Liver (tissue), 8 donors: ENCODE measurements at regions not wholly inside any gene's neighbourhood (a gene's known extent, or its start where the extent isn't known, plus 50 kb on each side); places are given as distances from the start of the nearest gene placed in this dataset.

Source experiments
- DNase-seq: peaks from one replicate; pipeline ENCODE4 v3.0.0-alpha.2; 2017; ENCODE audit warnings: low spot score
- H3K27ac ChIP-seq, 2 donors: one replicate each; pipeline ENCODE4 v1.7.0; 2013; ENCODE audit warnings: inconsistent platforms in 2 of 2, low read length in 2 of 2, control low read depth in 1 of 2, low read depth in 1 of 2, mild to moderate bottlenecking in 1 of 2
- H3K27me3 ChIP-seq, 4 donors: one replicate each; pipeline versions ENCODE4 v1.6.1 to v1.7.0; 2013; ENCODE audit warnings: low read length in 3 of 4, inconsistent platforms in 1 of 4, mild to moderate bottlenecking in 1 of 4, moderate library complexity in 1 of 4; ENCODE audit not compliant: control insufficient read depth in 4 of 4, insufficient read depth in 4 of 4
- H3K36me3 ChIP-seq, 4 donors: one replicate each; pipeline versions ENCODE4 v1.6.1 to v1.7.0; 2013; ENCODE audit warnings: low read length in 3 of 4, mild to moderate bottlenecking in 3 of 4, low read depth in 1 of 4, moderate library complexity in 1 of 4; ENCODE audit not compliant: control insufficient read depth in 4 of 4, insufficient read depth in 3 of 4
- H3K4me1 ChIP-seq, 4 donors: one replicate each; pipeline versions ENCODE4 v1.6.1 to v1.7.0; 2013; ENCODE audit warnings: low read length in 3 of 4, mild to moderate bottlenecking in 3 of 4, moderate library complexity in 1 of 4; ENCODE audit not compliant: control insufficient read depth in 4 of 4, insufficient read depth in 4 of 4
- H3K4me3 ChIP-seq, 3 donors: one replicate each; pipeline versions ENCODE4 v1.6.1 to v1.7.0; 2013; ENCODE audit warnings: low read length in 3 of 3, control low read depth in 1 of 3, low read depth in 1 of 3, mild to moderate bottlenecking in 1 of 3
- H3K9ac ChIP-seq, 2 donors: one replicate each; pipeline ENCODE4 v1.7.0; 2013; ENCODE audit warnings: low read length in 2 of 2, mild to moderate bottlenecking in 2 of 2, moderate library complexity in 2 of 2, control low read depth in 1 of 2, low read depth in 1 of 2
- H3K9me3 ChIP-seq, 4 donors: one replicate each; pipeline versions ENCODE4 v1.6.1 to v1.7.0; 2013; ENCODE audit warnings: low read length in 3 of 4; ENCODE audit not compliant: control insufficient read depth in 4 of 4
- CTCF ChIP-seq: fragments of 150-350 bp; IDR thresholded peaks from 2 replicates; pipeline ENCODE4 v1.5.1; 2017; ENCODE audit warnings: improper control_type of control experiment, low read depth, low read length; ENCODE audit not compliant: missing input control
- EGR1 ChIP-seq, 2 donors: IDR thresholded peaks; 2 replicates each; pipeline ENCODE4 v1.6.1; 2016 to 2018; ENCODE audit warnings: antibody characterized with exemption in 2 of 2, low read depth in 2 of 2
- FOXA1 ChIP-seq: IDR thresholded peaks from 2 replicates; pipeline ENCODE4 v1.6.1; 2016; ENCODE audit warnings: antibody characterized with exemption
- FOXA2 ChIP-seq: IDR thresholded peaks from 2 replicates; pipeline ENCODE4 v1.6.1; 2016; ENCODE audit warnings: antibody characterized with exemption
- GABPA ChIP-seq, 2 donors: IDR thresholded peaks in 1 of 2; conservative IDR thresholded peaks in 1 of 2; 2 replicates each; pipeline ENCODE4 v1.6.1; 2016; ENCODE audit warnings: antibody characterized with exemption in 2 of 2, mild to moderate bottlenecking in 1 of 2, moderate library complexity in 1 of 2
- HNF4A ChIP-seq, 2 donors: conservative IDR thresholded peaks; 2 replicates each; pipeline ENCODE4 v1.6.1; 2016; ENCODE audit warnings: antibody characterized with exemption in 2 of 2, mild to moderate bottlenecking in 2 of 2
- HNF4G ChIP-seq: IDR thresholded peaks from 2 replicates; pipeline ENCODE4 v1.6.1; 2016; ENCODE audit warnings: antibody characterized with exemption
- JUND ChIP-seq, 2 donors: IDR thresholded peaks; 2 replicates each; pipeline ENCODE4 v1.6.1; 2016; ENCODE audit warnings: antibody characterized with exemption in 2 of 2
- NR2F2 ChIP-seq: IDR thresholded peaks from 2 replicates; pipeline ENCODE4 v1.6.1; 2016; ENCODE audit warnings: antibody characterized with exemption
- RAD21 ChIP-seq, 2 donors: IDR thresholded peaks; 2 replicates each; pipeline ENCODE4 v1.6.1; 2016; ENCODE audit warnings: antibody characterized with exemption in 2 of 2, mild to moderate bottlenecking in 2 of 2
- REST ChIP-seq: IDR thresholded peaks from 2 replicates; pipeline ENCODE4 v1.6.1; 2016; ENCODE audit warnings: antibody characterized with exemption, mild to moderate bottlenecking
- TAF1 ChIP-seq: conservative IDR thresholded peaks from 2 replicates; pipeline ENCODE4 v1.6.1; 2016; ENCODE audit warnings: antibody characterized with exemption, mild to moderate bottlenecking
- YY1 ChIP-seq: IDR thresholded peaks from 2 replicates; pipeline ENCODE4 v1.6.1; 2016; ENCODE audit warnings: antibody characterized with exemption, mild to moderate bottlenecking
- WGBS: extraction: QIAGEN DNeasy Blood & Tissue Kit; methylation state at CpG from one replicate; pipeline ENCODE4 v1.1.7; 2013; 5-methylcytosine and 5-hydroxymethylcytosine counted together
- TF ChIP-seq, protein P1 (sequence below): IDR thresholded peaks from 2 replicates; pipeline ENCODE4 v1.6.1; 2016; ENCODE audit warnings: antibody characterized with exemption
- donor health status: healthy.
- donor health status: healthy.
- donor health status: healthy.
- donor health status: healthy.
- donor health status: healthy.

GRCh38 chr19:28486473-28486872 lies 726.5 kb downstream of the UQCRFS1 start (continued):
- TF ChIP-seq RAD21 (IDR thresholded peaks at IDR 0.05) (no peak), FOXA2 (no peak), GABPA (IDR thresholded peaks at IDR 0.05 in 1 of 2, conservative IDR thresholded peaks at IDR 0.05 in 1 of 2) (no peak), YY1 (no peak), JUND (IDR thresholded peaks at IDR 0.05) (no peak), HNF4A (conservative IDR thresholded peaks at IDR 0.05) (no peak), FOXA1 (no peak)

GRCh38 chr19:28485292-28485691 lies 727.7 kb downstream of the UQCRFS1 start:
- TF ChIP-seq HNF4A (conservative IDR thresholded peaks at IDR 0.05): no peak
- no peak for TF ChIP-seq HNF4G
- TF ChIP-seq JUND (IDR thresholded peaks at IDR 0.05): no peak
- no peak for TF ChIP-seq REST
- DNase-seq: no peak
- H3K4me3 ChIP-seq: no peak overlapping the region
- H3K9ac ChIP-seq: no peak overlapping the region
- H3K4me1 ChIP-seq: peaks cover 2 to 8% (median 6%) of the 10 kb centered on the region in 4 donors
- no peak overlapping the region for H3K27ac ChIP-seq
- H3K27me3 ChIP-seq: no peaks in the 10 kb centered on the region
- H3K36me3 ChIP-seq: no peaks in the 10 kb centered on the region
- H3K9me3 ChIP-seq: no peaks in the 10 kb centered on the region
- WGBS: 63% methylated on average over 9 of the region's 9 CpGs

DNA sequence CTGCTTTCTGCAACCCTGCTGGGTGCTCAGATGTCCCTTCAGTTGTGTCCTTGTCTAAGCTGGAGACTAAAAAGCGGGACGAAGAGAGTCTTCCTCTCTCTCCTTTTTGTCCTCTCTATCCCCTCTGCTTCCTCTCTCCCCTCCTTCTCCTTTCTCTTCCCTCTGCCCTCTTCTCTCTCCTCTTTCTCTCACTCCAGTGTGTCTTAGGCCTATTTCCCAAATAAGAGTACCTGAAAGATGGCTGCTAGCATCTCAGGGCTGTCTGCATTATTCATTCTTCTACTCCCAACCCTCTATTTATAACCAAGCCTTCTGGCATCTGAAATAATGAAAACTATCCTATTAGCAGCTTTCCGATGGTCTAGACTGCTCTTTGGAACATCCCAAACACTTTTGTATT lies 729.8 kb downstream of the UQCRFS1 start:
- 95% methylated on average over 3 of the region's 3 CpGs for WGBS
- peaks cover 2 to 8% (median 6%) of the 10 kb centered on the region in 4 donors for H3K4me1 ChIP-seq
- no peak for TF ChIP-seq FOXA1
- TF ChIP-seq FOXA2: no peak
- no peak for TF ChIP-seq HNF4G
- TF ChIP-seq NR2F2: no peak
- no peak for TF ChIP-seq REST
- no peak for TF ChIP-seq TAF1
- TF ChIP-seq, protein P1, sequence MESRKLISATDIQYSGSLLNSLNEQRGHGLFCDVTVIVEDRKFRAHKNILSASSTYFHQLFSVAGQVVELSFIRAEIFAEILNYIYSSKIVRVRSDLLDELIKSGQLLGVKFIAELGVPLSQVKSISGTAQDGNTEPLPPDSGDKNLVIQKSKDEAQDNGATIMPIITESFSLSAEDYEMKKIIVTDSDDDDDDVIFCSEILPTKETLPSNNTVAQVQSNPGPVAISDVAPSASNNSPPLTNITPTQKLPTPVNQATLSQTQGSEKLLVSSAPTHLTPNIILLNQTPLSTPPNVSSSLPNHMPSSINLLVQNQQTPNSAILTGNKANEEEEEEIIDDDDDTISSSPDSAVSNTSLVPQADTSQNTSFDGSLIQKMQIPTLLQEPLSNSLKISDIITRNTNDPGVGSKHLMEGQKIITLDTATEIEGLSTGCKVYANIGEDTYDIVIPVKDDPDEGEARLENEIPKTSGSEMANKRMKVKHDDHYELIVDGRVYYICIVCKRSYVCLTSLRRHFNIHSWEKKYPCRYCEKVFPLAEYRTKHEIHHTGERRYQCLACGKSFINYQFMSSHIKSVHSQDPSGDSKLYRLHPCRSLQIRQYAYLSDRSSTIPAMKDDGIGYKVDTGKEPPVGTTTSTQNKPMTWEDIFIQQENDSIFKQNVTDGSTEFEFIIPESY: no peak
- no peak for TF ChIP-seq RAD21 (IDR thresholded peaks at IDR 0.05)
- no peak for TF ChIP-seq EGR1 (IDR thresholded peaks at IDR 0.05; ENCODE audit: low read depth in 2 of 2)
- no peak for TF ChIP-seq JUND (IDR thresholded peaks at IDR 0.05)
- no peak for TF ChIP-seq YY1
- no peak for TF ChIP-seq HNF4A (conservative IDR thresholded peaks at IDR 0.05)
- TF ChIP-seq CTCF: no peak
- no peak overlapping the region for H3K4me3 ChIP-seq
- no peak for DNase-seq
- no peaks in the 10 kb centered on the region for H3K36me3 ChIP-seq
- H3K27ac ChIP-seq: no peak overlapping the region
- no peaks in the 10 kb centered on the region for H3K27me3 ChIP-seq
- H3K9ac ChIP-seq: no peak overlapping the region
- no peaks in the 10 kb centered on the region for H3K9me3 ChIP-seq
